Medulla oblongata (tissue), 1 donor: ENCODE measurements at regions not wholly inside any gene's neighbourhood (a gene's known extent, or its start where the extent isn't known, plus 50 kb on each side); places are given as distances from the start of the nearest gene placed in this dataset.

Experiments used
- DNase-seq: peaks from one replicate; pipeline ENCODE4 v3.0.0-alpha.2; 2015; ENCODE audit errors: extremely low spot score

DNA sequence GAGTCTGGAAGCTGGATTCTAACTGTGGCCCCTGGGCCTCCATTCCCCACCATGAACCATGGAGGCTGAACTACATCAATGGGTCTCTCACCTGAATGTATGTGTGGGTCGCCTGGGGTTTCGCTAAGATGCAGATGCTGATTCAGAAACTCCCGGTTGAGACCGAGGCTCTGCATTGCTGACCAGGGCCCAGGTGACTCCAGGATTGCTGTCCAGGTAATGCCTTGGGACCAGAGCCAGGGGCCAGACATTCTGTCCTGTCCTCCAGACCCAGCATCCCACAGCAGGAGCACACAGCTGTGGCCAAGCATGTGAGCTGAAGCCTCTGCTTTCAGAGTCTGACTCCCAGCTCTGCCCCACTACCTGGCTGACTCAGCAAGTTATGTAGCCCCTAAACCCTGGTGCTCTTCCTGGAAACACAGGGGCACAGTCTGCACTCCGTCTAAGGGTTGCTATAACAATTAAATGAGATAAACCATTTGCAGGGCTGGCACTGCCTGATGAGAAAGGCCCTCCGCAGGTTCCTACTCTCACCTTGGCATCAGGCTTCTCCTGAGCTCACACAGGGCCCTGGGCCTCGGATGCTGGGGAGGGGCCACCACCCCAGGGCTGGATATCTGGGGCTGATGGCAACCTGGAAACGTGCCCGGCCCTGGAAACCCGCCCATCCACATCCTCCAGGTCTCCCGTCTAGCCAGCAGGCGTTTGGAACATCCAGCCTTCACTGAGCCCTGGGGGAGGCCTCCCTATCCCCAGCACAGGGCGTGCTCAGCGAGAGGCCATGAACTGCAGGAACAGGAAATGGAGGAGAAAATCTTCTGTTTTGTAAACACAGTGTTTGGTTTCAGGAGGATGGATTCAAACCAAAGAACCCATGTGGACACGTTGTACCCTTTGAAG is 175.7 kb downstream of the DLL1 start:
- no peak for DNase-seq

DNA sequence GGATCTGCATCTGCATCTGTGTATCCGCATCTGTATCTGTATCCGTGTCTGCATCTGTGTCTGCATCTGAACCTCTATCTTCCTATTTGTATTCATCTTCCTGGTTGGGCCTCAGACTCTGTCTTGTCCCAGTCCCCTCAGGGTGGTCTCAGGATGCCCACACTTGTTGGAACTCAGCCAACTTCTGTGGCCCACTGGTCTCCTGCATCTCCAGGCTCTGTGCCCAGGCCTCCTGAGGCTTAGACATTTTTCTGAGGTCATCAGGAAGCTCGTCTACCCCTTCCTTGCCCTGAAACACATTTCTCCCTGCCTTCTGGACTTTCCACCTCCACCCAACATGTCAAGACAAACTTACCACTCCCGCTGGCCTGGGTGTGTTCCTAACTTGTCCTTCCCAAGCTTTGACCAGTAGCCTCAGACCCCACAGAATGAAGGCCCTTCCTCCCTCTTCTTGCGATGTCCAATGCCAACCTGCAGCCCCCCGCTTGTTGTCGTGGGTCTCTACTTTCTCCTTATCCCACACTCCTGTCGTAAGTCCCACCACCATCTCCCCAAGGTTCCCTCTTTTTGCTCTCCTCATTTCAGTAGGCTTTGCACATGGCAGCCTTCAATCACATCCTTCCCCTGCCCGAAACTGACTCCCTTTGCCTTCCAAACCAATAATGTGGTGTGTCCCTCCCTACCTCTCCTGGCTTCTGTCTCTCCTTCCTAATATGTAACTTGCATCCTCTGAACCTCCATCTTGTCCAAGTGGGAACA is 176.5 kb downstream of the DLL1 start:
- DNase-seq = no peak

DNA sequence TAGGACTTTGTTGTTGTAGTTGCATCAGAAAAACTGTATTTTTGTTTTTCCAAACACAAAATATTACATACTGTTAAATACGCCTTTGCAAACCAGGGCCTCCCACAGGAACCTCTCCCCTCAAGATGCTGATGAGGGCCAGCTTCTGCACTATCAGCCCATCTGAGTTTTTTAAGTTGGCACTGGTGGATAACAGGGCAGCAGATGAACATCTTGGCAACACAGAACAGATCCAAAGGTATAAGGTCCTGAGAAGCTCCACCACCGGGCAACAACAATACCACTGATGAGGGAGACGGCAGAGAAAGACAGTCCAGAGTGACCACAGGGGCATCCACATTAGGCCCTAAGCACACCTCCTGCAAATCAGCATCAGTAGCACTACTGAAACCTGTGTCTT is 177.7 kb downstream of the DLL1 start:
- DNase-seq = no peak

DNA sequence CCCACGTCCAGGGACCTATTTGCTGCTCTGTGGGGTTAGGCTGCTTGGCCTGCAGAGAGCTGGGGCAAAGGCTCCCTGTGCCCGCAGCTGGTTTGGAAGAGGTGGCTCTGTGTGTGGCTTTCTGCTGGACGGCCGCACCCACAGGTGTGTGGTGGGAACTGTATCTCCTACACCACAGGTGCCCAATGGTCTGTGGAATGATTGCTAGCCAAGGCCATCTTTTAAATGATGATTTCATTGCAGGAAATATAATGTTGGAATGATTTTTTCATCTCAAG is 178.4 kb downstream of the DLL1 start:
- DNase-seq = no peak

DNA sequence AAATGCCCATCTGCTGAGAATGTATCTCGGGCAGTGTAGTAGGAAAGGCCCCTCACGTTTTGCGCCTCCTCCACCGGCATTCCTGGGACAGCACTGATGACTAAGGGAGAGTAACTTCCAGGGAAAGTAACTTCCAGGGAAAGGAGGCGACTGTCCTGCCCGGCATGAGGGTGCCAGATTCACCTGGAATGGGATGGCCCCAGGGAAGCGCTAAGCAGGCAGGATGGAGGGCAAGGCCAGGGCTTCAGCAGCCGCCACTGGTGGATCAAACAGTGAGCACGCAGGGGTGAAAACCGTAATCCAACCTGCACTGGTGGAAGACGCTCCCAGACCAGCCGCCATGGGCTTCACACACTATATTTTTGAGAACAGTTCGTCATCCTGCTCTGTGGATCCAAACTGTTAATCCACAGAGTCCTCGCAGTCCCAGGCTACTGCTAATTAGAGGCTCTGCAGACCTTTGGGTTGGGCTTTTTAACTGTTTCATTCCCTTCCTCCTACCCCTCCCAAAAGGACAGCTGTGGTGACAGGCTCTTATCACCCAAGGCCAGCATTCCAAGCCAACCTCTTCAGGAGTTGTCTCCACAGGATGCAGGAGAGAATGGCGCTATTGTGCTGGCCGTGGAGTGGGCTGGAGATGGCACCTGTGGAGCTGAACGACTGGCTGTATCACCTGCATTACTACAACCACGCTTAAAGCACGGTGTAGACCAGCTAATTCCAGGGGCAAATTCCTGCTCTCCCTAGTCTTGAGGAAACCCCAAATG is 178.9 kb downstream of the DLL1 start:
- DNase-seq = no peak

DNA sequence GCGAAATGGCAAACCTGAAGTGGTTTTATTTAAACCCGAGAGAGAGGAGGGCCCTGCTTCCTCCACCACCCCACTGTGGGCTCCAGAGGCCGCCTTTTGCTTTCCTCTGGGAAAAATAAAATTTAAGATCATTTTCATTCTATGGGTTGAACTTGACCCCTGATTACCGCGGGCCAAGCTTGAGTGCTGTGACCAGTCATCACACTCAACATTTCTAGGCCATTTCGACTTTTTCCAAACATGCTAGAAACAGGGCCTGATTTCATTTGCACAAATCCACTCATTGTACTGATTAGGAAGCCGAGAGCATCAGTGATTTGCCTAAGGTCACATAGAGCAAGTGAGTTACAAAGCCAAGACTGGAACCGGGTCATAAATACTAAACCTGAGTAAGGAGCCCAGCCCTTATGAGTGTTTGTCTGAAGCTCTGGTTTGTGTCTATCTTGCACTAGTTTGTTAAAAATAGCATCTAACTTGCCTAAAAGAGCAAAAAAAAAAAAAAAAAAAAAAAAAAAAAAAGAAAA is 179.7 kb downstream of the DLL1 start:
- no peak for DNase-seq

DNA sequence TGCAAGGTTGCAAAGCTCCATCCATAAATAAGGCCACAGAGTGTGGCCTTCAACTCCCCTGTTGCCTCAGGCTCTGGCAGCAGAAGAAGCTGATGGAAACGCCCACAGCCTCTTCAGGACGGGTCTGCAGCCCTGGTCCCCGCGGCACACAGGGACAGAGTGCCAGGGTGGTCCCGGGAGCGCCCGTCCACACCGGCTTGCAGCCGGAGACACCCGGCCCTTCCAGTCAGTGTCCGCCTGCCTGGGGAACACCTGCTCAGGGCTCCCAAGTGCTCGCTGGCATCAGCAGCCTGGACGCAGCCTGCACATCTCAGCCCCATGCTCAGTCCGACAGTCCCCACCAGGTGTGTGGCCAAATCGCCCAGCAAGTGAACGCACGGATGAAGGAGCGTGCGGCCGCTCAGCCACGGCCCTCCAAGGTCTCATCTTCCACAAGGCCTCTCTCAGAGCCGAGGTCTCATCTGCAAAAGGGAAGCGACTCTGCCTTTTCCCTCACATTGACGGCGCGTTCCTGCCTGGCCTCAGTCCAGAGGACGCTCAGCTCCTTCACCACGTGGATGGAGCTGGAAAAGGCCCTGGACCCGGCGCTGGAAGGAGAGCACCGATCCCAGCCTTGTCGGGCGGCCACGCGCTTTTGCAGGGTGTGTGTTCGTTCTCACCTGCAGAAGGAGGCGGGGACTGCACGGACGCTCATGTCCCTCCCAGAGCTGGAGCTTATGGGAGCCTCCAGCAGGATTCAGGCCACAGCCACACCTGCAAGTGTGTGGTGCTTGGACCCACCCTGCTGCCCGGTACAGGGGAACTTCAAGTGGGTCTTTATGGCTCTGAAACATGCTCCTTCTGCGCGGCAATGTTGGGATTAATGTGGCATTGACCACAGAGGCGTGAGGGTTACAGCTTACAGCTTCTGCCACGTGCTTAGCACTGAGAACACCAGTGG is 180.4 kb downstream of the DLL1 start:
- no peak for DNase-seq

DNA sequence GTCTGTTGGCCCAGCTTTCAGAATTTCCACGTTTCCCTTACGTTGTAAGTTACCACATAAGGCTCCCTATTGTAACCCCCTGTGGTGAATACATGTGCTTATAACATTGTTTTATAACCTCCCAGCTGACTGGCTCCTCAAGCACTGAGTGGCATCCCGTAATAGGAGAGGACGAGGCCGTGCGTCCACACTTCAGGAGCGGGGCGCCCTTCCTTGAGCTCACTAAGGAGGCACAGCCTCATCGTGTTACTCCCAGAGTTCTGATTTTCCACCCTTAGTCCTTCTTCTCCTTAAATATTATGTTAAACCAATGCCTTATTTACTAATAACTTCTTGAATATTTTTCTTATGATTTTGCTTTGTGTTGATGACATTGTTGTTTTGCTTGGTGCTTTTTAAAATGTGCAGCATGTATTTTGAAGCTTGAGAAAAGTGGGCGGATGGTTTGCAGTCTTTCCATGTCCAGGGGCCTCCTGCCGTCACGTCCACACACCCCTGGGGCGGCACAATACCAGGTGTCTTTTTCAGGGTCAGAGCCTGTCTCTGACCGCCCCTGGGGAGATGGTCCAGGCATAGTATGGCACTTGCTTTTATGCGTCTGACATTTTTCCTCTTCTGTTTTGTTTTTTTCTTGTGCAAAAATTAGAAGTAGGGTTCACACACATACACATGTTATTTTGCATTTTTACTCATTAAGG is 181.8 kb downstream of the DLL1 start:
- DNase-seq = no peak

DNA sequence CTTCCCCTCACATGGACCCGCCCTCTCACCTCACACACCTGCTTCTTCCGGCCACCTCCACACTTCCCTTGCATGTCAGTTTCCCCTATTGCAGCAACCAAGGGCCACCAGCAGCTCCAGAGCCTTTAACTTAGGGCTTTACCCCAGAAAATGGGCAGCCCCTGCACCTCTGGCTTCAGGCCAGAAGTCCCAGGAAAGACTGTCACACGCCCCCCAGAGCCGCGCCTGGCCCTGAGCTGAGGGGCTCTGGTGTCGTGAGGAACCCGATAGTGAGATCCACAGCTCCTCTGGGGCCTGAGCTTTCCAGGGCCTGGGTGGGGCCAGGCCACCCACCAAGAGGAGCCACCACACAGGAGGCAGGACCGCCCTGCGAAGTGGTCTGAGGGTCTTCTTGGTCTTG is 182.4 kb downstream of the DLL1 start:
- no peak for DNase-seq

DNA sequence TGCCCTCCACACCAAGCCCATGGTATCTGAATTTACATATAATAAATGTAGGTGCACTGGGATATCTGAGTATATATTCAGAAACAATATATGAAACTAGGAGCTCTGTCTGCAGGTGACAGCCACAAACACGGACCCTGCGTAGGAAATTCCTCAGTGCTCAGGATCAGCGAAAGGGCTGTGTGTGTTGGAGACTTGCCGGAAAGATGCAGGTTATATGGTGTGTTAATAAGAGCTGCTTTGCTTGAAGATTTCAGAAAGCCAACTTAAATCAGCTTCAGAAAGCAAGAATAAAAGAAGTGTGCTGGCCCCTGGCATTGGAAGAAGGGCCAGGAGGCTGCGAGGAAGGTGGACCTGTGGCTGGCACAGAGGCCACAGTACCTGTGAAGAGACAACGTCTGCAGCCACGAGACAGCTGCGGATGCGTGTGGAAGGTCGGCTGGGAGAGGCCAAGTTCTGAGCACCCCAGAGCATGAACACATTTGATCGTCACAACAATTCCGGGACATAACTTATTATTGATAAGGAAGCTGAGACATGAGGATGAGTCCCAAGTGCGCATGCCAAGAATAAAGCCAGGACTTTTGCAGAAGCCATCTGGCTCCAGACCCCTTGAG is 183.2 kb downstream of the DLL1 start:
- no peak for DNase-seq

DNA sequence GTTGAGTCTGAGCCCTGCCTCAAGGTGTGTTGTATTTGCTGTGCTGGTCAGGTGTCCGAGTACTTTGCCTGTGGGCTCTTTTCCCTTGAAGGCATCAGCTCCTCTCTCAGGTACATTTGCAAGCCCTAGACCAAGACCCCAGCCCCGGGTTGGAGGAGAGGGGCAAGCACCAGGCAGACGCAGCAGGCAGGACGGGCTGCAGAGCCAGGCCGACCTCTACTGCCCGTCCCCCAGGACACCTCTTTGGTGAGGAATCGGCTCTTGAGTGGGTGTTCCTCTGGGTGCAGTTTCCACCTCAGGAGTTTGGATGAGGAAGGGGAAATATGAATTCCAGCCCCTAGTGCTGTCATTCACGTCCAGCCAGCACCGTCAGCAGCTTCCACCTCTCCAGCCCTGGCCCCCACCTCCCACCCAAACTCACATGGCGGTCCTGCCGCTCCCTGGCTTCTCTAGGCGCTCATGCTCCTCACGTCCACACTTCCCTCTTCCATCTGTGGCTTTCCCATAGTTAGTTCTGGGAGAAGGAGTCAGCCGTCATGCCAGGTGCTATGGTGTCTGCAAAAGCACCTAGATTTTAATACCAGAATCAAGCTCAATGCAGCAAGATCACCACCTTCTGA is 183.9 kb downstream of the DLL1 start:
- DNase-seq = no peak

DNA sequence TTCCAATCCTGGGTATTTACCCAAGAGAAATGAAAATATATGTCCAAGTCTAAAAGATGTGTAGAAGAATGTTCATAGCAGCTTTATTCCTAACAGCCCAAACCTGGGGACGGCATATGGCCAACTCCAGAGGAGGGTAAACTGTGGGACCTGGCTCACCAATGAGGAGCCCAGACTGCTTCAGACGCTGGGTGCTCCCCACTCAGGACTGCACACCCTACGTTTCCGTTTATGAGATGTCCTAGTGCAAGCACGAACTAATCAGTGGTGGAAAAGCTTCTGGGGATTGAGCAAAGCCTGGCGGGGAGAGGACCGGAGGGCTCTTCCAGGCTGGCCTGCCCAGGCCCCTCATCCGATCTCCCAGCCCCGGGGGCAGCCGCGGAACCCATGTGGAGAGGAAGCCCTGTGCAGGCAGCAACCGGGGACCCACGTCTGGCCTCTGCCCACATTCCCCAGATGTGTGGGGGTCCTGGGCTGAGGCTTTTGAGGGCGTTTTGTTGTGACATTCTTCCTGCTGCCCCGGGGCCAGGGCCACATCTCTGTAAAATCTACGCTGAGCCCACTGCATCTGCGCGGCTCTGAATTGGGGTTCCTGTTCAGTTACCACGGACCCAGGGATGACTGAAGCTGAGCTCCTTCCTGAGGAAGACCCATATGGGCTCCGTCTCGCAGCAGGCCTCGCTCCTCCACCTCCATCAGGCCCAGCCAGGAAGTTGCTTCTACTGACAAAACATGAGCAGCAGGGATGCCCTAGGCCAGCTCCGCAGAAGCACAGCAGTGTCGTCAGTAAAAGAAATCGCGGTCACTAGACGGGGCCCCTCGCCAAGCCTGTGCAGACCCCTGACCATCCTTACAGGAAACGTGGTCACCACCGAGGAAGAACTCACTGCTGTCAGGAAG is 188.0 kb downstream of the DLL1 start:
- no peak for DNase-seq

DNA sequence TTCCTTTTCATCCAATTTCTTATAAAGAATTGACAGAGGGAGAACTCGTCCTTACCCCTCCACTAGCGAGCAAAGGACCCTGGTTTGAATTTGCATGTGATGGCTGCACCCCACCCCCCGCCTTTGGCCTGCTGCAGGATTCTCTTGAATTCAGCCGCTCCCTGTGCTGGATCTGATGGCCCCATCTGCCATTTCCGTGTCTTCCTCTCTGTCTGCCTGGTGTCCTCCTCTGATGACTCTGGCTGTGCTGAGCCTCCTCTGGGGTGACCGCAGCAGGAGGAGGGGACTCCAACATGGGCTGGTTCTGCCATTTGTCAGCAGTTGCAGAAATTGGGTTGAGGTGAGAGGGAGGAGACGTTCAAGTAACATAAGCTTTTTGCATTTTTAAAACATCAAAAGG is 188.8 kb downstream of the DLL1 start:
- no peak for DNase-seq

DNA sequence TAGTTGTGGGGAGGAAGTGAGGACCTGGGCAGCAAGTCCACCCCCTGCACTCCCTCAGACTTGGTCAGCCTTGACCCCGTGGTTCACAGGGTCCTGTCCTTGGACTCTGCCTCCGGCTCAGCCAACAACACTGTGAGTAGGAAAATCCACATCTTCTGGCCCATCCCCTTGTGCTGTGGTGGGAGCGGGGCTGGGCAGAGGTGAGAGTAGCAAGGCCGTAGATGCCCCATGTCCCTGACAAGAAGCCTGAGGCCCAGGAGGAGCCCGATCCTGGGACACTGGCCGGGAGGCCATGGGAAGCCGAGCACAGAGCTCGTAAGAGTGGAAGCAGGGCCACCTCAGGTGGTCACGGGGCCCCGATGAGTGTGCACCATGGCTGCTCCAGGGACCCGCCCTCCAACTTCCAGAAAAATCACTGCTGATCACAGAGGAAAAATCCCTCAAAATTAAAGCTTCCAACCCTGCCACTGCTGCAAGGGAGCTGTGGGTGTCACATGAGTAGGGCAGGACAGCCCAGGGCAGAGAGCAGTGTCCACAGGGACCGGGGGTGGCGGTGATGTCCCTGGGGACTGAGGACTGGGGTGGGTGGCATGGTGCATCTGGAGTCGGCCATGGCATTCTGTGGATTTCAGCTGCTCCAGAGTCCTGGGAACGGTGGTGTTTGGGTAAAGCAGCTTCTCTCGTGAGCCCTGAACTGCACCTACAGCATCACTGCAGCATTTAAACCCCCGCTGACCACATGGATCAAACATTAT is 189.4 kb downstream of the DLL1 start:
- DNase-seq = no peak

DNA sequence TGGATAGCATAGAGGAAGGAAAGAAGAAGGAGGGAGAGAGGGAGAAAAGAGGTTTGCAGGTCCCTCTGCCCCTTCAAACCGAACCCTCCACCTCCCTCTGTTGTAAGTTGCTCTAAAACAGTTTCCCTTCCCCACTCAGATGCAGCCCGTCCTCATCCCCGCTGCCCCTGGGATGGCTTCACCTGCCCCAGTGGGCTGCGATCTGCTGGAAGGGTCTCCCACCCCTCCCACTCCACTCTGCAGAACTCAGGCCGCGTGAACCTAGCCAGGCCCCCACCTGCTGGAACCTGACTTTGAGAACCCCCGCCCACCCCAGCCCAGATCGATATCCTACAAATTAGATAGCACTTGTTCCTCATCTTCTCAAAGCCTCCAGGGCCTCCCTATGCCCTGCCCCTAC is 190.8 kb downstream of the DLL1 start:
- no peak for DNase-seq

DNA sequence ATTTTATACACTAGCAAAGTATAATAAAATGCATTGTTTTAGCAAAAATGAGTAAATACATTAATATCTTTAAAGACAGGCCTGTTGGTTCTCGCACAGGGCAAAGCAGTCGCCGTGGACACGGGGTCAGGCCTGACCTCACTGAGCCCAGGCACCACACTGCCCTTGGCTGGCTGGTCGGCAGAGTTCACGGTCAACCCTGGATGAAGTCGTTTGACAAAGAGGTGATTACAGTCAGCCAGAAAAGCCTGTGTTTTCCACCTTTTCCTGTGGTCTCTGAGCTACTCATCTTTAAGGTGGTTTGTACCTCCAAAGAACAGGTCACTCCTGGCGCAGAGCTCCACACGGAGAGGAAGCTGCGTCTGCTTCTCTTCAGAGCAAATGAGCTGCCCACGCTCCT is 191.5 kb downstream of the DLL1 start:
- no peak for DNase-seq

DNA sequence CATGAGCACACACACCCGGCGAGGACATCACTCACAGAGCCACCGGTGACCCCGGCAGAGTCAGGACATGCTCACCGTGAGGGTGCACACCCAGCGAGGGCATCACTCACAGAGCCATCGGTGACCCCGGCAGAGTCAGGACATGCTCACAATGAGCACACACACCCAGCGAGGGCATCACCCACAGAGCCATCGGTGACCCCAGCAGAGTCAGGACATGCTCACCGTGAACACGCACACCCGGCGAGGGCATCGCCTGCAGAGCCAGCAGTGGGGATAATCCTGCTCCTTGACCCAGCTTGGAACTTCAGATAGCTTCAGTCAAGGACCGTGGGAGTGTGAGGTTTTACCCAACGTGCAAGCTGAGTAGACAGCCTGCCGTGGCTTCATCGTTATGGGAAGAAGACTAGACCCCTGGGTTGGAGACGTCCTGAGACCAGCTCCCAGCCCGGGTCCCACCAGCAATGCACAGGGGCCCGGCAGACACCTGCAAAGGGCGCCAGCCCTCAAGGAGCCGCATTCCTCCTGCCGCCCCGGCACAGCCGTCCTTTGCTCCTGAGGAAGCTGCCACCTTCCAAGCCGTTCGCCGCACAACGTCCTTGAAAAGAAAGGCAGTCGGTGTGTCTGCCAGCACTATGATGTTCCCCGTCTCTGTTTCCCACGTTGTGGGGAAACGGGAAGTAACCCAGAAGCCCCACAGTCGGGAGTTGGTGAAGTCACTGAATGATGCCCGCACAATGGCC is 192.3 kb downstream of the DLL1 start:
- no peak for DNase-seq
